HG02610 (cell line): ENCODE measurements at regions not wholly inside any gene's neighbourhood (a gene's known extent, or its start where the extent isn't known, plus 50 kb on each side); places are given as distances from the start of the nearest gene placed in this dataset.
A peak's percentile ranks its signal among the peaks of the same experiment; 100 is the strongest.

Experiments
- ATAC-seq: cut with Tn5 transposase; IDR thresholded peaks from one replicate; pipeline ENCODE4 v1.9.1; 2021; ENCODE audit warnings: mild to moderate bottlenecking, moderate library complexity; ENCODE audit not compliant: unreplicated experiment

DNA sequence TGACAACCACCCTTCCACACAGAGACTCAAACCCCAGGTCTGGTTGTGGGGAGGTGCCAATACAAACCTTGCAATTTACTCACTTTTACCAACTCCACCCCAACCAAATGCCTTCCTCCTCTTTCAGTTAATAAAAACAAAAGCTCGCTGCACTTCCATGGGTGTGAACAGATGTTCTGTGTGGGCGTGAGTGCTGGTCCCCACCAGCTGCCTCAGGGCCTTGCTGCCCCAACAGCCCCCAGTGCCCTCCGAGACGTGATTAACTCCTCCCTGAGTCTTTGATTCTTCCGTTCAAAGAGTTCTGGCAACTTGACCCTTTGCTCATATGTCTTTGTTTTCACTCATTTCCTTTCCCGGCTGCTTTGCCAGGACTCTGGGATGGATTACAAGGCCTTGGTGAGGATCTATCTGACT, 258.9 kb upstream of the CXCR4 start:
- ATAC-seq = no peak

DNA sequence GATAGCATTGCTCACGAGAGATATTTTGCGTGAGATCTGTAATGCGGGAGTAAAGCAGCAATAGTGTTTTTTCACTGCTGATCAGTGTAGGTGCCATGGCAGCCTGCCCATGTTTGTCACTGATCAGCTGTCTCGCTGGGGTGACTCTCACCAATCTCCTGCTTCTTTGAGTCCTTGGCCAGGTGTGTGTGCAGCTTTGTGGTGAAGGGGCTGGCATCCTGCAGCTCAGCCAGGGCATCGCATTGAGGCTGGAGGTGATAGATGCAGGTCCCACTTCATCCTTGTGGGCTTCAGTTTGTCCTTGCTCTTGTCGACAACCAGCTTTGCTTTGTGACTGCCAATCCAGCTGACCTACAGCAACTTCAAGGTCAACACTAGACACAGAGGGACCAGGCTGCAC, 258.3 kb upstream of the CXCR4 start:
- no peak for ATAC-seq

DNA sequence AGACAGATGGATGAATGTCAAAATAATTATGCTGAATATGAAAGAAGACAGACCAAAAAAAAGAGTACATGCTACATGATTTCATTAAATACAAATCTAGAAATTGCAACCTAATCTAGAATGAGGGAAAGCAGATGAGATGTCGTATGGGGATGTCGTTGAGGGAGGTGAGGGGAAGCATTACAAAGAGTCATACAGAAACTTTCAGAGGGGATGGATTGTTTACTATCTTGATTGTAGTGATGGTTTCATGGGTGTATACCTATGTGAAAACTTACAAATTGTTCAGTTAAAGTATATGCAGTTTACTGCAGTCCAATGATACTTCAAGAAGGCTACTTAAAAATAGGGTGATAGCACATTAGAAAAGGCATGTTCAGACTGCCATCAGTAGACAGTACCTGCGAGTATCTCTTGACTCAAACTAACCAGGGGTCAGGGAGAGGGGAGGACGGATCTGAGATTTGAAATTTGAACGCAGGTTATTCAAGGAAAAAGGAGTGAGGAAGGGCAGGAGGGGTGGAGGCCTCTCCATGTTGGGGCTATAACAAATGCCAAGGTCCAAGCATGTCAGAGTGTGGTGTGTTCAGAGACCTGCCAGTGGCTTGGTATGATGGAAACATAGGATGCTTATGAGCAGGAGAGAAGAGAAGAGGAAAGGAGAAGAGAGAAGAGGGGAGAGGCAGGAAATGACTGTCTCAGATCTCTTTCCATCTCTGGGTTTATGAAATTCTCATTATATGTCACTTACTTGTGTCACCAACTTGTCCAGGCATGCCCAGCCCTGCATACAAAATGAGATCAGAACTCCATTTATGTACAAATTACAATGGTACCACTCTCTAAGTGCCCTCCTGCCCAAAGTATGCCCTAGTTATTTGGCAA, 257.3 kb upstream of the CXCR4 start:
- peak; percentile 67 for ATAC-seq

DNA sequence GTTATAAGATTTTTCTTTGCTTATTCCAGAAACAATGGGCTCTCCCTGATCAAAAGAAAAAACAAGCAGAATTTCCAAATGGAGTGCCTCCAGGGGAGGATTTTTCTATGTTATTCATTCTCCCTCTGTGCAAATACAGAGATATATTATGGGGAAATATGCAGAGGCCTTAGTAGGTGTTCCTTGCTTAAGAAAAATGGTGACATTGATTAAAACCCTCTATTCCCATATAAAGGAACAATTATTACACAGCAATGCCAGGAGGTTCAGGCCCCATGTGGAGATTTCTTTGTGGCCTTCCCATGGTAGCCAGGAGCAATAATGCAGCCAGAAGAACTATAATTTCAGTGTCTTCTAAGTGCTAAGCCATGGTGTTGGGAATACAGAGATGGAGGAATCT, 255.9 kb upstream of the CXCR4 start:
- no peak for ATAC-seq

DNA sequence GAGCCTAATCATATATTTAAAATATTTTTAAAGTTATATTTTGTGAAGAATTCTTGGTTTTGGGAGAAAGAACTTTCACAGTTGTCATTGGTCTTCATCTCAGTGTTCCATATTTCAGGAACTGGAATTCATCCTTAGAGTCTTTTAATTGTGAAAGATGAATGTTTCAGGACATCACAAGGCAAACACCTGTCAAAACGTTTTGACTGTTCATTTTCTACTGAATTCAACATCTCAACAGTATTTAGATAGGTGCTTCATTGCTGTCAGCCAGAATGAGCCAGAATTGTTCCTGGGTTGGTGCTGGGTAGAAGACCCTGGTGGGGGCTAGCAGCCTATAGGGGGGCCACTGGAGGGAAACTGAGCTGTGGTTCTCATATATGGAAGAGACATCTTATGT, 255.1 kb upstream of the CXCR4 start:
- ATAC-seq = no peak

DNA sequence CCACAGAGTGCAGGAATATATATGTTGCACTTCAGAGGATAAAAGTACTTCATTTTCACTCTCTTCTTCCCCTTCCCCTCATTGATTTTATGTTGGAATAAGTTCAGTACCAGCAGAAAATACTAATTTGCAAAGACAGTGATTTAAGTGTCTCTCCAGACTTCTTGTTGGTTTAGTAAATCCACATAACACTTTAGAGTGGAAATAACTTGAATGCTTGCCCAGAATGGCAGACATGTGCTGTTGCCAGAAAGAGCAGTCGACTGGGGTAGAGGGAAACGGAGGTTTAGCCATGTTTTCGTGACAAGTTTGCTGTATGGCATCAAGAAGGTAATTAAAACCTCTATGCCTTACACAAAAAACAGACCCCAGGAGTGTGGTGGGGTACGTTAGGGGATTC, 246.0 kb upstream of the CXCR4 start:
- ATAC-seq = no peak

DNA sequence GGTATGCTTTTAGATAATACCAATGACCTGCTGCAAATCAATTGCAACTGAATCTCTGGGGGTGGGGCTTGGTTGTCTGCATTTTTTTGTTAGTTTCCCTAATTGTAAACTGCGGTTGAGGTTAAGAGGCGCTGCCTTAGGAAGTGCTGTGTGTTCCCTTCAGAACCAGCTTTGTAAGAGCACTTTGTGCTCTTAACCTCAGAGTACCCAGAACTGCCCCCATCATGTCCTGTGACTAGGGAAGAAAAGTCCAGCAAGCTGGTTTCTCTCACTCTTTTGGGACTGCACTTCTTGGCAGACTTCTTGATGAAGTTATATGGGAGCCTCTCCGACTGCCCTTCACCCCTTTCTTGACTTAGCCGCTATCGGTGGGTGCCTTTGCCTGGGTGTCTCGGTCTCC, 245.5 kb upstream of the CXCR4 start:
- no peak for ATAC-seq

DNA sequence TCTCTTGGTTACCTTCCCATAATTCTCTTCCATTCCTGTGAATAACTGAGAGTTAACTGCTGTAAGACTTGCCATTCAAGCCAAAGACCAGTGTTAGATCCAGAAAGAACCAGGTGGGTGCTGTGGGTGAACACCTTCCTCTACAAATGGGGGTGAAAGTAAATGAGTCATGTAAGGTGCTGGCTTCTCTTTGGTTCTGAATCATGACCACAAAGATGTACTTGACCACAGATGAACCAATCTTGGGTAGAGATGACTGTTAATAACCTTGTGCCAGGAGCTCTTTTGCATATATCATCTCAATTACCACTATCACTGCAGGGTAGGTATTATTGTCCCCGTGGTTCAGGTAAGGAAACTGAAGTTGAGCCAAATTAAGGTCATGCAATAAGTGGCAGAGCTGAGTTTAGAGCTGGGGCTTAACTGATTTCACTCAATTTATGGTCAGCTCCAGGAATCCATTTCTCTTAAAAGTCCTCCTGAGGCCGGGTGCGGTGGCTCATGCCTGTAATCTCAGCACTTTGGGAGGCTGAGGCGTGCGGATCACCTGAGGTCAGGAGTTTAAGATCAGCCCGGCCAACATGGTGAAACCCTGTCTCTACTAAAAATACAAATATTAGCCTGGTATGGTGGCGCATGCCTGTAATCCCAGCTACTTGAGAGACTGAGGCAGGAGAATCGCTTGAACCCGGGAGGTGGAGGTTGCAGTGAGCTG, 244.9 kb upstream of the CXCR4 start:
- peak; percentile 97 for ATAC-seq

DNA sequence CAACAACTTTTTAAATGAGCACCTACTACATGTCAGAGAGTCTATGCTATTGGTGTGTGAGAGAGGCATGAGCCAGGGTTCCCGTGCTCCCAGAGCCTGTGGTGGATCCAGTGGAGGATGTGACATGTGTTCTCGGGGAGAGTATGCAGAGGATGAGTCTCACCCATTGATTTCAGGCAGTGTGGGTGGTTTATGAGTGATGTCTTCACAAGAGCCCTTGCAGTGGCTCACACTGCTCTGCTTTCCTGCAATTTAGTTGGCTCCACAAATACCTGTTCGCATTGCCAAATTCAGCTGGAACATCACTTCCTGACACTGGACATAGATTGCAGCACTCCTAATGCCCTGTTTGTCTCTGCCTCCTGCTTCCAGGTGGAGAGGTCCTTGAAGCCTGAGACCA, 243.6 kb upstream of the CXCR4 start:
- ATAC-seq = no peak

DNA sequence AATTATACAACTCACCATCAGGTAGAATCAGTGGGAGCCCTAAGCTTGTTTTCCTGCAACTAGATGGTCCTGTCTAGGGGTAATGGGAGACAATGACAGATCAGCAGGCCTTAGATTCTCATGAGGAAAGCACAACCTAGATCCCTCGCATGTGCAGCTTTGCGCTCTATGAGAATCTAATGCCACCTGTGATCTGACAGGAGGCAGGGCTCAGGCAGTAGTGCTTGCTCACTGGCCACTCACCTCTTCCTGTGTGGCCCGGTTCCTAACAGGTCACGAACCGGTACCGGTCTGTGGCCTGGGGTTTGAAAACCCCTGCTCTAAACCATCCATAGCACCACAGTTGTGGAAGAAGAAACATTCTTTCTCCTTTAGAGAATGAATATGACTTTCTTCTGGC, 242.8 kb upstream of the CXCR4 start:
- ATAC-seq = no peak

DNA sequence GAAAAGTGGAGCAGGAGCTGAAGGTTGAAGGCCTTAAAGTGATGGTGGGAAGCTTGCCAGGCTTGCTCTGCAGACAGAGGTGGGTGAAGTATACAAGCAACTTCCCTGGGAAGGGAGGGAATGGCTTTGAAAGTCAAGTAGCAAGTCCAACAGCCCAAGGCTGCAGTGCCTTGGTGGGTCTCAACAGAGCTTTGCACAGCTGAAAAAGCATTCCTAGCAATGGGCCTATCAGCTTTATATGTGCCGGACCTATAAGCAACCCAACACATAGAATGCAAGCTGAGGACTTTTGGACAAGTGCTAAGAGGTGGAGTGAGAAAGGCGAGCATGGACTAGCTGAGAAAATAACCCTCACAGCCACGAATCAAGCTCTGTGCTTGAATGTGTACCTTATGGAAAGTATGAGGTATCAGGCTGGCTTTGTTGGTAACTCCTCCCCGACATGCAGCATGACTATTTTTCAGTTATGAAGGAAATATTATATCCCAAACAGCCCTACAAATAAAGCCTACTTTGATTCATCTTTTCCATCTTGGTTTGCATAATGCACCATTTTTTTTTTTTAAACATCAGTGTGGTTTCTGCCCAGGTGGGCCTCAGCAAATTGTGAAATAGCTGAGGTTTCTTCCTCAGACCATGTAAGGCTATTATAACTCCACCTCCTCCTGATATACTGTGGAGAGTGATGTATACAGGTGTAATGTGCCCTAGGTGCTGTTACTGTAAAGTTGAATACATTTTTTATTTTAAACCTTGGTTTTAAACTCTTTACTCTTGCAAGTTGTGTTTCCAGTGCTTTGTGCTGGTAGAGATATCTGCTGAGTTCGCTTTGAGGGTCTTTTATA, 241.4 kb upstream of the CXCR4 start:
- no peak for ATAC-seq

DNA sequence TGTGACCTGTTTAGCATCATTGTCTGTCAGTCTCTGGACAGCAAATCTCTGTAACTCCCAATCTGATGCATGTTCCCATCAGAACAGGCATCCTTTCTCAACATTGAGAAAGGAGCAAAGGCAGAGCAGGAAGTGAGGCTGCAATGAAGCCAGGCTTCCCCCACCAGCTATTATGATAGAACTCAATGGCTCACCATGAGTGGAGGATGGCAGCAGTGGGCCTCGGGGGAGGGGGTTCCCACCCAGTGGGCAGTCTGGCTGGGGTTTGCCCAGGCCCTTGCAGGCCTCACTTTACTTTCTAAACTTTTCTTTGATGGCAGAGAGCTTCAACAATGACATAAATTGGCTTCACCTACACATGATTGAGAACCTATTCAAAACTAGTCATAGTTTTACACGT, 240.6 kb upstream of the CXCR4 start:
- no peak for ATAC-seq

DNA sequence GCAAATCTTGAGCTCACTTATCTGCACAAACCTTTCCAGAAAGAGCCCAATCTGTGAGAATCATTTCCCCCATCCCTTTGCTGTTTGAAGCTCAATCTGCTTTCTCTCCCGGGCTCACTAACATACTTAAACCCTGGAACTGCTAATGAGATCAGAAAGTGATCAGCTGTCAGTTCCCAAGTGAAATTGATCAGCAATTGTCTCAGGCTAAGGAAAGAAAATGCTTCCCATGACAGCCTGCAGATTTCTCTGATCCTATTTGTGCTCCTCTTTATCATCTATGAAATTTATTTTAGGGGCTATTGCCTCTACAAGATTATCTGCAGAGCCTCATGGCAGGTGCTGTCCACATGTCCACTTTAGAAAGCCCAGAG, 239.0 kb upstream of the CXCR4 start:
- ATAC-seq = no peak

DNA sequence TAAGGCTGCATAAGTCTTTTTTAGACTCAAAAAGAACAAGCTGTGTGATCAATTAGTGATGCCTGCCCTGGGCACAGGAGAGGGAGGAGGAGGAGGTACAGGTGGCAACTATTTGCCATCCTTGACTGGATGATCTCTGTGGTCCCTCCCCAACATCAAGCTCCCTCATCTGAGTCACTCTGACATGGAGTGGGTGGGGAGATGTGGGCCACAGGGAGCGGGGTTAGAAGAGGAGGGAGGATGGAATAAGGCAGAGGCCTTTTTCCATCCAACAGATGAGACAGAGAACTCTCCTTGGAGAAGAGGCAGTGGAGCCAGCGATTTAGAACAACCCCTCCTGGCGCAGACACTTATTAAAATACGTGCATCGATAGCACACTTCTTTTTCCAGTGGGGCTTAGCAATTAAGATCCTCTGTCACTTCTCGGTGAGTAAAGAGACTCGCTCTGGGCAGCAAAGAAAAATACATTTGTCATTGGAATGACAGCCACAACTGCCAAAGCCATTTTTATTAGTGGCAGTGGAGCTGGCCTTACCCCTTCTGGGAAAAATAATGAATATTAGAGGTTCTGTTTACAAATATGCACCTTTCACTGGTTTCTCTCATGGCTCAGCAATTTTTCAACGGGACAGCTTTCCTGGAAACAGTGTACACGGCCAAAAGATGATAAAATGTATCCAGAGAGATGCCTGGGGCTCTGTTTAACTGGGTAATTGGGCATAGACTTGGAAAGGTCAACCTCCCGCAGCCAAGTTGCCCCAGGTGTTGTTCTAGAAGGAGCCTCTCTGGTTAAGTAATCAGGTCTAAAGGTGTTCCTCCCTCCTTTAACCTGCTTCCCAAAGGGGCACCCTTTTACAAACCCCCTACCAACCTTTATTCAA, 238.4 kb upstream of the CXCR4 start:
- no peak for ATAC-seq

DNA sequence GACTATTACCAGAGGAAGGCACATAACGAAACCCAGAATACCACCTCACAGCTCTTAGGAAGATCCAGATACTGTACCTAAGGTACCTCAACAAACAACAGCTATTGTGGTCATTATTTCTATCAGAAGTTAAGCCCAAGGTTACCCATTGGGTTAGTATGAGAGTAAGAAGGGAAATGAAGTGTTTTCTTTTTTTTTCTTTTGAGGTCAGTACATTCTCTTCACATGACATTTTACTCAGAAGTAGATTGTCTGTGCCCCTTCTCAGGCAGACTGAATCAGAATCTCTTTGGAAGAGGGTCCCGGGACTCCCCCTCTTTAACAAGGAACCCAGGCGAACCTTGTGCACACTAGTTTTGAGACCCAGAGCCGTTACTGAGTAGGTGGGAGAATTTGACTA, 233.7 kb upstream of the CXCR4 start:
- ATAC-seq = no peak

DNA sequence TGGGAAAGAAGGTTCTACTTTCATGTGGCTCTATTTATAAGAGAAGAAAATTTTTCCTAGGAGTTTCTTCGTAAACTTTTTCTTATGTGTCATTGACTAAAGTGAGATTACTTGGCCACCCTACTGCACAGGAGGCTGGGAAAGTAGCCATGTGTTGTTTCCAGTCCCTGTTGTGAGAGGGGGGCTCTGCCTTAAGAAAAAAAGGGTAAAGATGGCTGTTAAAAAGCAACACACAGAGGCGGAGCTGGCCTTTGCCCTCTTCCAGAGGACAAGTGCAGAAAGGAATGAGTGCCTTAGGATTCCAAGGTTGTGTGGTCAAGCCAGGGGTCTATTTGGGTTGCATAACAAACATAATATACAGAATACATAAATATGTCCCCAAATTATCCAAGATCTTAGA, 230.0 kb upstream of the CXCR4 start:
- no peak for ATAC-seq

DNA sequence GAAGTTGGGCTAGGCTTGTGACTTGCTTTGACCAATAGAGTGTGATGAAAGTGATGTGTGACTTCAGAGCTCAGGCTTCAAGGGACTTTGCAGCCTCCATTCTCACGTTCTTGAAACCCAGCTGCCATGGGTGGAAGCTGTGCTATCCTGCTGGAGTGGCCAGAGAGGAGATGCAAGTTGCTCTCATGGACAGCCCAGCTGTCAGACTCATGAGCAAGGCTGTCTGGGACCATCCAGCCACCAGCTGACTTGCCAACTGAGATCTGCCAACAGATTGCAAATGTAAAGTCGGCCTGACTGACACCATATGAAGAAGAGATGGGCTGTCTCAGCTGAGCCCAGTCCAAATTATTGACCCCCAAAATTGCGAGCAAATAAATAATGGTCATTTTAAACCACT, 226.4 kb upstream of the CXCR4 start:
- no peak for ATAC-seq

DNA sequence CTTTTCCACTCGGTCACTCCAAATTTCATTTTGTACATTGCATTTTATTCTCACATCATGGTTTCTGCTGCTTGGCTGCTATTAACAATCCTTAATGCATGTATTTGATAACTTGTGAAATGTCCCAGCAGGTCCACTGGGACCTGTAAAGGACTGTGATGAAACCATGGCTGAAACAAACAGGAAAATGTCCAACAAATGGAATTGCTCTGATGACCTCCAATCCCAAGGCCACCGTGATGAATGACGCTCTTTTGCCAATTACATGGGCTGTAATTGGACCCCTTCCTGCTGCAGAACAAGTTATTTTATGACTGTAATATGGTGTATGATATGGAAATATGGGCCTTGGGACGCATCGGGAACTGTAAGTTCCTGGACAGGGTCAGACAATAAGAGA, 224.2 kb upstream of the CXCR4 start:
- ATAC-seq = no peak

DNA sequence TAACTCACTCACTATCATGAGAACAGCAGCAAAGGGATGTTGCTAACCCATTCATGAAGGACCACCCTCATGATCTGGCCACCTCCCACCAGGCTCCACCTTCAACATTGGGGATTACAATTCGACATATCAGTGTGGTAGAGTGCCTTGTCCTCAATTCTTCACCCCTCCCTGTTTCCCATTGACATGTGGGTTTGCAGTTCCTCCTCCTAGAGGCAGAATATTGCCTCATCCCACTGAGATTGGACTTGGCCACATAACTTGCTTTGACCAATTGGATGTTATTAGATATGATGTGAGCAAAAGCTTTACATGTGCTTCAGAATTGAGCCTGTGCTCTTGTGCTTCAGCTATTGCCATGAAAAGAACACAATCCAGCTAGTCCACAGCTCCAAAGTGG, 217.0 kb upstream of the CXCR4 start:
- ATAC-seq = no peak

DNA sequence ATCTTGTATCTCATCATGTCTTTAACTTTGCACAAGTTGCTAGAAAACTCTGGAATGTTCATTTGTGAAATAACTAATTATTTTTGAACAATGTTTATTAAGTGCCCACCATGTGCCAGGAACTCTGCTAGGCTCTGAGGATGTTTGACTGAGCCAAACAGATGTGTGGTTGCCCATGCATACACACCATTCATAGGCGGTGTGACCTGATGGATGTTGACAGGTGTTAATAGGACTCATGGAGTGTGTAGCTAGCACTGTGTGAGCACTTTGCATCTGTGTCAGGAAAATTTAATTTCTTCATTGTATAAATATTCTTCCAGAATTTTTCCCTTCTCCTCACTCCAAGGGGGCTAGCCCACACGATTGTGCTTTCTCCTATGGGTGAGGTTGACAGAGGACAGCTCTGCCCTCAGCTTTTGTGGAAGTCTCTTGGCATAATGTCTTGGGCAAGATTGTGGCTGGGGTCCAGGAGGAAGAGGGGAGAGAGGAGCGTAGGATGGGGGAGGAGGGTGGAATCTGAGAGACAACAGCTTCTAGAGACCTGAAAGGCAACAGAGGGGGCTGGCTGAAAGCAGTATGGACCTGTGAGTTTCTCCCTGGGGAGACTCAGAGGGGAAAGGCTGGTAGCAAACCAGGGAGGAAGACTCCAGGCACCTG, 214.6 kb upstream of the CXCR4 start:
- ATAC-seq = no peak
